Right forelimb (tissue), 1 donor: ENCODE measurements at regions not wholly inside any gene's neighbourhood (a gene's known extent, or its start where the extent isn't known, plus 50 kb on each side); places are given as distances from the start of the nearest gene placed in this dataset.
"Not testable (repeated sequence)": the region's sequence is repeated elsewhere in the genome, so short reads cannot be mapped to it uniquely, and the experiment has no call there.

ENCODE experiments used
- DNase-seq: peaks from one replicate; pipeline ENCODE4 v3.0.0-alpha.2; 2018

- no peak for DNase-seq
Observed at GRCh38 chr4:91840359-91840758, 463.4 kb upstream of the GRID2 start.

- no peak for DNase-seq
Observed at GRCh38 chr4:91846233-91846632, 457.5 kb upstream of the GRID2 start.

GRCh38 chr4:91851456-91851855 is 452.3 kb upstream of the GRID2 start:
- DNase-seq: no peak

- DNase-seq: no peak
Observed at GRCh38 chr4:91887926-91888325, 415.8 kb upstream of the GRID2 start.

GRCh38 chr4:91891217-91891616 is 412.5 kb upstream of the GRID2 start:
- not testable (repeated sequence) for DNase-seq

GRCh38 chr4:91894006-91894405 is 409.8 kb upstream of the GRID2 start:
- no peak for DNase-seq

- no peak for DNase-seq
Observed at GRCh38 chr4:91904556-91904955, 399.2 kb upstream of the GRID2 start.

GRCh38 chr4:91909963-91910362 is 393.8 kb upstream of the GRID2 start:
- DNase-seq: no peak

- DNase-seq: no peak
Observed at GRCh38 chr4:91914176-91914804, 389.5 kb upstream of the GRID2 start.

GRCh38 chr4:91916219-91916618 is 387.5 kb upstream of the GRID2 start:
- DNase-seq: no peak

- no peak for DNase-seq
Observed at GRCh38 chr4:91924625-91925024, 379.1 kb upstream of the GRID2 start.

- no peak for DNase-seq
Observed at GRCh38 chr4:91935217-91935616, 368.5 kb upstream of the GRID2 start.

- DNase-seq: no peak
Observed at GRCh38 chr4:91936311-91936710, 367.5 kb upstream of the GRID2 start.

GRCh38 chr4:91957963-91958362 is 345.8 kb upstream of the GRID2 start:
- DNase-seq: no peak

GRCh38 chr4:91958596-91958995 is 345.2 kb upstream of the GRID2 start:
- no peak for DNase-seq

GRCh38 chr4:91961504-91961903 is 342.3 kb upstream of the GRID2 start:
- DNase-seq: no peak

- no peak for DNase-seq
Observed at GRCh38 chr4:91963486-91963885, 340.3 kb upstream of the GRID2 start.

- DNase-seq: no peak
Observed at GRCh38 chr4:91965166-91965565, 338.6 kb upstream of the GRID2 start.

- no peak for DNase-seq
Observed at GRCh38 chr4:91973479-91974153, 330.1 kb upstream of the GRID2 start.

- DNase-seq: no peak
Observed at GRCh38 chr4:91984466-91984865, 319.3 kb upstream of the GRID2 start.

GRCh38 chr4:91989914-91990313 is 313.9 kb upstream of the GRID2 start:
- DNase-seq: no peak

GRCh38 chr4:91990726-91991125 is 313.0 kb upstream of the GRID2 start:
- DNase-seq: no peak

GRCh38 chr4:91997045-91997444 is 306.7 kb upstream of the GRID2 start:
- DNase-seq: no peak

GRCh38 chr4:92012899-92013867 is 290.6 kb upstream of the GRID2 start:
- DNase-seq: no peak
